ENCODE measurements at regions not wholly inside any gene's neighbourhood (a gene's known extent, or its start where the extent isn't known, plus 50 kb on each side); places are given as distances from the start of the nearest gene placed in this dataset.

DNA sequence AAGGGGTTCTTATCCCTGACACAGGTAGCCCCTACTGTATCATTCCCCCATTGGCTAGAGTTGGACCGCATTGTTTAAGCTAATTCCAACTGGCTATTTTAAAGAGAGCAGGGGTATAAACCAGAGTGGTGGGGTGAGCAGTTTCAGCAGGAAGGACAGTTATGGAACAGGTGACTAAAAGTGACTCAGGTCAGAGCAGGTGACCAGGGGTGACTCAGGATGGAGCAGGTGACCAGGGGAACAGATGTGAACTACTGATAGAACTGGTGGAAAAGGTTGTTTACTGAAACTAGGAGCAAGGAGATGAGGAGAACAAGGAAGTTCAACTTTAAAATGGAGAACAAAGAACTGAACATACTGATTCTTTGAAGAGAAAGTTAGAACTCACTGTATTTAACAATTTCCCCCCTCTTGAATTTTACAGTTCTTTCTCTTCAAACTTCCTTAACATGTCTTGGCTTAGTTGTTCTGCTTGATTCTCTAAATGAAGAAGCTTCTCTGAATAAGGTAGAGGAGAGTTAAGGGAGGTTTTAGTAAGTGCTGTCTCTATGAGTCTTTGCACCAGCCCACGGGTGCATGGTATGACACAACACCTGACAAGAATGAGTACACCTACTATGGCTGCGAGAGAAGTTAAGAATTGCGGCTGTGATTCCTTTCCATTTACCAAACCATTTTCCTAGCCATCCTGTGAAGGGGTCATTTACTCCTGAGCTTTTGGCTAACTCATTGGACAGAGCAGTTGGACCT, 83.4 kb upstream of the WNT7A start:
- no peak for DNase-seq (ENCODE audit: low spot score)
- TF ChIP-seq, protein P1, sequence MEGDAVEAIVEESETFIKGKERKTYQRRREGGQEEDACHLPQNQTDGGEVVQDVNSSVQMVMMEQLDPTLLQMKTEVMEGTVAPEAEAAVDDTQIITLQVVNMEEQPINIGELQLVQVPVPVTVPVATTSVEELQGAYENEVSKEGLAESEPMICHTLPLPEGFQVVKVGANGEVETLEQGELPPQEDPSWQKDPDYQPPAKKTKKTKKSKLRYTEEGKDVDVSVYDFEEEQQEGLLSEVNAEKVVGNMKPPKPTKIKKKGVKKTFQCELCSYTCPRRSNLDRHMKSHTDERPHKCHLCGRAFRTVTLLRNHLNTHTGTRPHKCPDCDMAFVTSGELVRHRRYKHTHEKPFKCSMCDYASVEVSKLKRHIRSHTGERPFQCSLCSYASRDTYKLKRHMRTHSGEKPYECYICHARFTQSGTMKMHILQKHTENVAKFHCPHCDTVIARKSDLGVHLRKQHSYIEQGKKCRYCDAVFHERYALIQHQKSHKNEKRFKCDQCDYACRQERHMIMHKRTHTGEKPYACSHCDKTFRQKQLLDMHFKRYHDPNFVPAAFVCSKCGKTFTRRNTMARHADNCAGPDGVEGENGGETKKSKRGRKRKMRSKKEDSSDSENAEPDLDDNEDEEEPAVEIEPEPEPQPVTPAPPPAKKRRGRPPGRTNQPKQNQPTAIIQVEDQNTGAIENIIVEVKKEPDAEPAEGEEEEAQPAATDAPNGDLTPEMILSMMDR (IDR thresholded peaks at IDR 0.05; ENCODE audit: borderline replicate concordance, control extremely low read depth, extremely low read depth, insufficient read depth, missing control alignments), result no peak
- in situ Hi-C loops (cut with MboI; ENCODE audit: low sequenced_read_pairs, unreplicated experiment), result no loop called here

DNA sequence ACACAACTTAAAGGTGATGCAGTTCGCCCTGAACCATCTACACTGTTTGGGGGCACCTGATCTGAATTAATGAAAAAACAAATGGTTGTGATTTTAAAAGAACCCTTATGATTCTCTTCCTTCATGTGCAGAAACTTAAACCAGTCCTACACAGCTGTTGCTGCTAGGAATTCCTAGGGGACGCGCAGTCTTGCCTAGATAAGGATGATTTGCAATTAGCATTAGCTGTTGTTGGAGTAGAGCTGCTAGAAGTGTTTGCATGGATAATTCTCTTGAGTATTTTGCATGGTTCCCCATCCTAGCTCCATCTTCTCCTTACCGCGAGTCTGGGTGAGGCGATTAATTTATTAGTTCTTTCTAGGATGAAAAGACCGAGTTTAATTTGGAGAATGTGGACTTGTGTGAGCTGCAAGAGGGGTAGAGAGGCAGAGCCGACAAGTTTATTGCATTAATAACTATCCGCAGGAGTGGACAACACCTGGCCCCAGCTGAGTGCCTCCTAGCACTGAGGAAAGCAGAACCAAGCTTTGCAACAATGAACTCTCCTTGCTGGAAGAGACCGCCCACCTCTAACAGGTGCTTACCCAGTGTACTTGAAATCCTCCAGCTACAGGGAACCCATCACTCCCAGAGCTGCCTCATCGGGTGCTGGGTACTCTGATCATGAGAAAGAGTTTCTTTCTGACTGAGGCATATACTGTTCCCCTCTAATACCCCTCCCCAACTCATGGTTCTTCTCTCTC, 75.0 kb upstream of the WNT7A start:
- no peak for DNase-seq (ENCODE audit: low spot score)
- in situ Hi-C loops (cut with MboI; ENCODE audit: low sequenced_read_pairs, unreplicated experiment), result no loop called here
- TF ChIP-seq, protein P1 (IDR thresholded peaks at IDR 0.05; ENCODE audit: borderline replicate concordance, control extremely low read depth, extremely low read depth, insufficient read depth, missing control alignments), result no peak

DNA sequence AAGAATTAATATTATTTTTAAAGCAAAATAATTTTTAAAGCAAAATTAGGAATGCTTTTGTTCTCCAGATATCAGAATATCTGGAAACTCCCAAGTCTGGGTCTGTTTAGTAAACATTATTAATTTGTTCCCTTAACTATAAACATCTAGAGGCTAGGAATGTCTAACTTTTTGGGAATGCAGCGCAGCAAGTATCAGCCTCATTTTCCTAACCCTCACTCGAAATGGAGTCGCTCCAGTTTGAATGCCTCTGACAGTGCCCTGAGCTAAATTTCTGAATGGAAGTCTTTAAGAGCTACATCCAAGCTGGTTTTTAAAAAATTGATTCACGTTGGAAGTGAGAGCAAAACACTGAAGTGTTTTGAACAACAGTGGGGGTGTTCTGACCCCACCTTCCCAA, 74.4 kb upstream of the WNT7A start:
- in situ Hi-C loops (cut with MboI; ENCODE audit: low sequenced_read_pairs, unreplicated experiment), result no loop called here
- no peak for DNase-seq (ENCODE audit: low spot score)
- TF ChIP-seq, protein P1 (IDR thresholded peaks at IDR 0.05; ENCODE audit: borderline replicate concordance, control extremely low read depth, extremely low read depth, insufficient read depth, missing control alignments), result no peak

DNA sequence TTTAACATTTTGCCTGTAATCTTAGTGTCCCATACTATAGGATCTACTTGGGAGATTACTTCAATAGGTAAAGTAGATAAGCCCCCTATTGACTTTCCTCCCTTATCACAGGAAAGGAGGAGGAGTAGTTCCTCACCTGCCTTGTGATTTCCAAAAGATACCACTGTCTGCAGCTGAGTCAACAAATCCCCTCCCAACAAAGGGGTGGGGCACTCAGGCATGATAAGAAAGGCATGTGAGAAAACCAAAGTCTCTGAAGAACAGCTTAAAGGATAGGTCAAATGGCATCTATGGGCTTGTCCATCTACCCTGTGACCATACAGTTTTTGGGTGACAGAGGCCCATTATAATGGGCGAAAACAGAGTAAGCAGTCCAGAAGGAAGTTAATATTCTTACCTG, 71.3 kb upstream of the WNT7A start:
- in situ Hi-C loops (cut with MboI; ENCODE audit: low sequenced_read_pairs, unreplicated experiment), result no loop called here
- no peak for DNase-seq (ENCODE audit: low spot score)
- TF ChIP-seq, protein P1 (IDR thresholded peaks at IDR 0.05; ENCODE audit: borderline replicate concordance, control extremely low read depth, extremely low read depth, insufficient read depth, missing control alignments), result no peak

DNA sequence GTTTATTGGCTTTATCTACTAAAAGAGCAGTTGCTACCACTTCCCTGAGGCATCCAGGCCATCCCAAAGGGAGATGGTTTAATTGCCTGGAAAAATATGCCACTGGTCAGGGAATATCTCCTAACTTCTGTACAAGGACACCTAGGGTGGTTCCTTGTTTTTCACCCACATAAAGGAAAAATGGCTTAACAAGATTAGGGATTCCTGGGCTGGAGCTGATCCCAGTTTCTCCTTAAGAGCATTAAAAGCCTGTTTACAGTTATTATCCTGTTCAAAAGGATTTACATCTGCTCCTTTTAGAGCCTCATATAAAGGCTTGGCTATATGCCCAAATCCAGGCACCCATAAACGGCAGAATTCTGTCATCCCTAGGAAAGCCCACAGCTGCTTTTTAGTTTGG, 70.2 kb upstream of the WNT7A start:
- no peak for DNase-seq (ENCODE audit: low spot score)
- in situ Hi-C loops (cut with MboI; ENCODE audit: low sequenced_read_pairs, unreplicated experiment), result no loop called here
- TF ChIP-seq, protein P1 (IDR thresholded peaks at IDR 0.05; ENCODE audit: borderline replicate concordance, control extremely low read depth, extremely low read depth, insufficient read depth, missing control alignments), result no peak

DNA sequence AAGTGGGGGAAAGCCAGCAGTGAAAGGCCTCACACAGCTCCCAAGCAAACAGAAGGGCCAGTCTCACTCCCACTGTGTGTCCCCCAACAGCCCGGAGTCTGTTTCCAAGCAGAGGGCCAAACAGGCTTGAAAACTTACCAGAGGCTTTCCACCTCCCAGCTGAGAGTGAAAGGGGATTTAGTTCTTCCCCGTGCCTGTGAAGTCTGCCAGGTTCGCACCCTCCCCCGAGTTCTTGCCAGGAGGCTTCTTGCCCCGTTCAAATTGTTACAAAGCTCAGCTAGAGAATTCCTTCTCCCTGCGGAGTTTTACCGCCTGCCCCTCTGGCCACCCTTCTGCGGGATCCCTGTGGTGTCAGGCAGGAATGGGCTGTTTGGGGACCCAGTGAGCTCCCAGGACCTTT, 68.0 kb upstream of the WNT7A start:
- TF ChIP-seq, protein P1 (IDR thresholded peaks at IDR 0.05; ENCODE audit: borderline replicate concordance, control extremely low read depth, extremely low read depth, insufficient read depth, missing control alignments), result no peak
- in situ Hi-C loops (cut with MboI; ENCODE audit: low sequenced_read_pairs, unreplicated experiment), result no loop called here
- no peak for DNase-seq (ENCODE audit: low spot score)
